MM.1S (cell line): ENCODE measurements at regions not wholly inside any gene's neighbourhood (a gene's known extent, or its start where the extent isn't known, plus 50 kb on each side); places are given as distances from the start of the nearest gene placed in this dataset.

Source experiments
- CTCF ChIP-seq: fragments of 300-600 bp; sonication (generic); IDR thresholded peaks from 2 replicates; pipeline ENCODE4 v1.5.1; 2016; ENCODE audit warnings: antibody characterized with exemption, low read length, mixed read lengths
- EZH2 ChIP-seq: fragments of 300-600 bp; sonication (generic); optimal IDR thresholded peaks from 2 replicates; pipeline ENCODE3; 2017; ENCODE audit warnings: low read depth, mild to moderate bottlenecking, antibody characterized with exemption, low read length, mixed read lengths
- EZH2phosphoT487 ChIP-seq: fragments of 300-600 bp; sonication (generic); IDR thresholded peaks from 2 replicates; pipeline ENCODE4 v1.6.1; 2018; ENCODE audit warnings: antibody characterized with exemption, low read length

GRCh38 chrX:6983207-6983955 is 164.1 kb upstream of the STS start:
- TF ChIP-seq CTCF, result no peak
- TF ChIP-seq EZH2phosphoT487, result no peak
- no peak for TF ChIP-seq EZH2
